ENCODE measurements at regions not wholly inside any gene's neighbourhood (a gene's known extent, or its start where the extent isn't known, plus 50 kb on each side); places are given as distances from the start of the nearest gene placed in this dataset.

DNA sequence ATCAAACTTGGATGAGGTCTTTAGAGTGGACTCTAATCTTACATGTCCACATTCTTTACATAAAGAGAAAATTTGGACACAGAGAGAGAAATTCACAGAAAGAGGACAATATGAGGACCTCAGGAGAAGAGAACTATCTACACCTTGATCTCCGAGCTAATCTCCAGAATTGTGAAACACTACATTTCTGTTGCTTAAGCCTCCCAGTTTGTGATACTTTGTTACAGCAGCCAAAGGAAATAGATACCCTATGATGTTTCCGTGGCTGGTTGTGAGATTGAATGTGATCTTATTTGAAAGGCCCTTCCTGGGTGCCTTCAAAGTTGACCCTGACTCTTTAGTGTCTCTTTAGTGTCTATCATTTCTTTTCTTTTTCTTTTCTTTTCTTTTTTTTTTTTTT, 326.1 kb upstream of the CLNK start:
- Histone ChIP-seq H3K9me3 (ENCODE audit: insufficient read depth, low read length, severe bottlenecking) (no peaks in the 10 kb centered on the region), H3K4me1 (ENCODE audit: insufficient read depth, low read length) (no peaks in the 10 kb centered on the region), H3K9ac (ENCODE audit: low read depth, low read length) (no peak overlapping the region), H3K27me3 (ENCODE audit: insufficient read depth, low read length, poor library complexity) (no peaks in the 10 kb centered on the region), H3K4me2 (ENCODE audit: insufficient read depth, low read length) (no peak overlapping the region), H4K20me1 (ENCODE audit: insufficient read depth, low read length) (no peaks in the 10 kb centered on the region), H3K4me3 (ENCODE audit: low read depth in 1 of 2, low read length in 2 of 2) (no peak overlapping the region), H3K36me3 (ENCODE audit: insufficient read depth, low read length) (no peaks in the 10 kb centered on the region), H2AFZ (ENCODE audit: low read depth, low read length) (no peak overlapping the region), H3K79me2 (ENCODE audit: insufficient read depth, low read length) (no peaks in the 10 kb centered on the region), H3K27ac (ENCODE audit: low read length) (no peak overlapping the region)
- TF ChIP-seq EZH2 (IDR thresholded peaks at IDR 0.05; ENCODE audit: borderline replicate concordance, low read depth, low read length, severe bottlenecking): no peak
- TF ChIP-seq, protein P1, sequence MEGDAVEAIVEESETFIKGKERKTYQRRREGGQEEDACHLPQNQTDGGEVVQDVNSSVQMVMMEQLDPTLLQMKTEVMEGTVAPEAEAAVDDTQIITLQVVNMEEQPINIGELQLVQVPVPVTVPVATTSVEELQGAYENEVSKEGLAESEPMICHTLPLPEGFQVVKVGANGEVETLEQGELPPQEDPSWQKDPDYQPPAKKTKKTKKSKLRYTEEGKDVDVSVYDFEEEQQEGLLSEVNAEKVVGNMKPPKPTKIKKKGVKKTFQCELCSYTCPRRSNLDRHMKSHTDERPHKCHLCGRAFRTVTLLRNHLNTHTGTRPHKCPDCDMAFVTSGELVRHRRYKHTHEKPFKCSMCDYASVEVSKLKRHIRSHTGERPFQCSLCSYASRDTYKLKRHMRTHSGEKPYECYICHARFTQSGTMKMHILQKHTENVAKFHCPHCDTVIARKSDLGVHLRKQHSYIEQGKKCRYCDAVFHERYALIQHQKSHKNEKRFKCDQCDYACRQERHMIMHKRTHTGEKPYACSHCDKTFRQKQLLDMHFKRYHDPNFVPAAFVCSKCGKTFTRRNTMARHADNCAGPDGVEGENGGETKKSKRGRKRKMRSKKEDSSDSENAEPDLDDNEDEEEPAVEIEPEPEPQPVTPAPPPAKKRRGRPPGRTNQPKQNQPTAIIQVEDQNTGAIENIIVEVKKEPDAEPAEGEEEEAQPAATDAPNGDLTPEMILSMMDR (IDR thresholded peaks at IDR 0.05; ENCODE audit: borderline replicate concordance, extremely low read depth, low read length, poor library complexity, severe bottlenecking): no peak
- DNase-seq (no peak), ATAC-seq (ENCODE audit: insufficient read depth, low read depth) (no peak)

DNA sequence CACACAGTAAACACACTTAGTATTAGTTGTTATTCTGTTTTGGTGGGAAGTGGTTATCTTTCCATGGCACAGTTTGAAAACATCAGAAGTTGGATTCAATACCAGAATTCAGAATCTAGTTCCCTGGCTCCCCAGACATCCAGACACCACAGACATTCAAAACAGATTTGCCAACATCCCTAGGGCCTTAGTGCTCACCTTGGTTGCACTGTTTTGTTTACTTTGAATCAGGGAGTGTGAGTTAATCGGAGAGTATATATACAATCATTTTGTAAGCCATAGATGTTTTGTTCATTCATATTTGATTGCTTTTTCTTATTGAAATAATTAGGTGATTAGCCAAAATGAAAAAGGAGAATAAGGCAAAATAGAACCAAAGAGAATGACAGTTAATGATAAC, 324.7 kb upstream of the CLNK start:
- no peaks in the 10 kb centered on the region for H3K79me2 ChIP-seq (ENCODE audit: insufficient read depth, low read length)
- H3K9ac ChIP-seq (ENCODE audit: low read depth, low read length): no peak overlapping the region
- no peaks in the 10 kb centered on the region for H3K36me3 ChIP-seq (ENCODE audit: insufficient read depth, low read length)
- H3K4me1 ChIP-seq (ENCODE audit: insufficient read depth, low read length): no peaks in the 10 kb centered on the region
- no peak for ATAC-seq (ENCODE audit: insufficient read depth, low read depth)
- no peak overlapping the region for H2AFZ ChIP-seq (ENCODE audit: low read depth, low read length)
- H3K9me3 ChIP-seq (ENCODE audit: insufficient read depth, low read length, severe bottlenecking): no peaks in the 10 kb centered on the region
- H3K4me2 ChIP-seq (ENCODE audit: insufficient read depth, low read length): no peak overlapping the region
- no peak overlapping the region for H3K4me3 ChIP-seq (ENCODE audit: low read depth in 1 of 2, low read length in 2 of 2)
- H4K20me1 ChIP-seq (ENCODE audit: insufficient read depth, low read length): no peaks in the 10 kb centered on the region
- TF ChIP-seq, protein P1 (IDR thresholded peaks at IDR 0.05; ENCODE audit: borderline replicate concordance, extremely low read depth, low read length, poor library complexity, severe bottlenecking): no peak
- TF ChIP-seq EZH2 (IDR thresholded peaks at IDR 0.05; ENCODE audit: borderline replicate concordance, low read depth, low read length, severe bottlenecking): no peak
- DNase-seq: no peak
- no peaks in the 10 kb centered on the region for H3K27me3 ChIP-seq (ENCODE audit: insufficient read depth, low read length, poor library complexity)
- no peak overlapping the region for H3K27ac ChIP-seq (ENCODE audit: low read length)

DNA sequence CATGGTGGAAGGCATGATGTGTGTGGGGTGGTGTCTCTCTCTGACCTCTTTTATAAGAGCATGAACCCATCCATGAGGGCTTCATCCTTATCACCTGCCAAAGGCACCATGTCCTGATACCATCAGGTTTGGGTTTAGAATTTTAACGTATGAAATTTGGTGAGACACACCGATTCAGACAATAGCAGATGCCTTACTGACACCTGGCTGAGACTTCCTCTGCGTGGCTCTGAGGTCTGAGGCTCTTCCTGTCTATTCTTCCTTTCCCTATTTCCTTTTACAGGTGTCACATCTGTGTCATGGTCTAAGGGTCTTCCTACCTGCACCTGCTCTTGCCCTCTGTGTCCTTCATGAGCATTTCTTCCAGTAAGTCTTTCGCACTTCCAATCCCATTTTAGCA, 320.7 kb upstream of the CLNK start:
- H3K27me3 ChIP-seq (ENCODE audit: insufficient read depth, low read length, poor library complexity): no peaks in the 10 kb centered on the region
- no peaks in the 10 kb centered on the region for H3K79me2 ChIP-seq (ENCODE audit: insufficient read depth, low read length)
- no peak overlapping the region for H3K27ac ChIP-seq (ENCODE audit: low read length)
- no peaks in the 10 kb centered on the region for H3K9me3 ChIP-seq (ENCODE audit: insufficient read depth, low read length, severe bottlenecking)
- no peak overlapping the region for H3K4me3 ChIP-seq (ENCODE audit: low read depth in 1 of 2, low read length in 2 of 2)
- H3K9ac ChIP-seq (ENCODE audit: low read depth, low read length): no peak overlapping the region
- ATAC-seq (ENCODE audit: insufficient read depth, low read depth) (no peak), DNase-seq (no peak)
- no peak for TF ChIP-seq EZH2 (IDR thresholded peaks at IDR 0.05; ENCODE audit: borderline replicate concordance, low read depth, low read length, severe bottlenecking)
- TF ChIP-seq, protein P1 (IDR thresholded peaks at IDR 0.05; ENCODE audit: borderline replicate concordance, extremely low read depth, low read length, poor library complexity, severe bottlenecking): no peak
- H3K4me2 ChIP-seq (ENCODE audit: insufficient read depth, low read length): no peak overlapping the region
- H4K20me1 ChIP-seq (ENCODE audit: insufficient read depth, low read length): no peaks in the 10 kb centered on the region
- H2AFZ ChIP-seq (ENCODE audit: low read depth, low read length): no peak overlapping the region
- no peaks in the 10 kb centered on the region for H3K36me3 ChIP-seq (ENCODE audit: insufficient read depth, low read length)
- no peaks in the 10 kb centered on the region for H3K4me1 ChIP-seq (ENCODE audit: insufficient read depth, low read length)

DNA sequence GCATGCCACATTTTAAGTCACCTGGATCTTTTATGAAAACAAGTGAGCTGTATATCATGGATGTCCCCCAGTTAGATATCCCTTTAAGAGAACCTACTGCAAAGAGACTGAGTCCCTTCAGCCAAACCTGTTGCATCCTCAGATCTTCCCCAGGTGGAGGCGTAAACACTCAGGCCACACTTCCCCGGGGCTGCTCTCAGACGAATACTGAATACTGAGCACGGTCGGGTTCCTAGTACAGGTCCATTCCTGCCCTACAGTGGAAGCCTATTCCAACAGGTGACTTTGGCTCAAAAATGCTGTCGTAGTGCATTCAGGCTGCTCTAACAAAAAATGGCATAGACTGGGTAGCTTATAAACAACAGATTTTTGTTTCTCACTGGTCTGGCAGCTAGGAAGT, 320.2 kb upstream of the CLNK start:
- ATAC-seq (ENCODE audit: insufficient read depth, low read depth) (no peak), DNase-seq (no peak)
- Histone ChIP-seq H3K9ac (ENCODE audit: low read depth, low read length) (no peak overlapping the region), H3K4me3 (ENCODE audit: low read depth in 1 of 2, low read length in 2 of 2) (no peak overlapping the region), H3K9me3 (ENCODE audit: insufficient read depth, low read length, severe bottlenecking) (no peaks in the 10 kb centered on the region), H3K79me2 (ENCODE audit: insufficient read depth, low read length) (no peaks in the 10 kb centered on the region), H3K27ac (ENCODE audit: low read length) (no peak overlapping the region), H3K27me3 (ENCODE audit: insufficient read depth, low read length, poor library complexity) (no peaks in the 10 kb centered on the region), H3K36me3 (ENCODE audit: insufficient read depth, low read length) (no peaks in the 10 kb centered on the region), H4K20me1 (ENCODE audit: insufficient read depth, low read length) (no peaks in the 10 kb centered on the region), H3K4me2 (ENCODE audit: insufficient read depth, low read length) (no peak overlapping the region), H2AFZ (ENCODE audit: low read depth, low read length) (no peak overlapping the region), H3K4me1 (ENCODE audit: insufficient read depth, low read length) (no peaks in the 10 kb centered on the region)
- no peak for TF ChIP-seq EZH2 (IDR thresholded peaks at IDR 0.05; ENCODE audit: borderline replicate concordance, low read depth, low read length, severe bottlenecking)
- TF ChIP-seq, protein P1 (IDR thresholded peaks at IDR 0.05; ENCODE audit: borderline replicate concordance, extremely low read depth, low read length, poor library complexity, severe bottlenecking): no peak

Measured in DND-41 (cell line).